Neutrophil (primary cell): ENCODE measurements at regions not wholly inside any gene's neighbourhood (a gene's known extent, or its start where the extent isn't known, plus 50 kb on each side); places are given as distances from the start of the nearest gene placed in this dataset.

ENCODE experiments used
- H3K27ac ChIP-seq: fragments of 200-600 bp; sonication (generic); 2 replicates; pipeline ENCODE4 v1.5.1; 2016; ENCODE audit warnings: mild to moderate bottlenecking, moderate library complexity
- H3K27me3 ChIP-seq: fragments of 200-600 bp; sonication (generic); 2 replicates; pipeline ENCODE4 v1.6.0; 2016; ENCODE audit warnings: mild to moderate bottlenecking
- H3K36me3 ChIP-seq: fragments of 200-600 bp; sonication (generic); 2 replicates; pipeline ENCODE4 v1.5.1; 2017
- H3K4me1 ChIP-seq, 2 experiments: fragments of 200-600 bp in 1 of 2; sonication (generic) in 1 of 2; 1 replicate in 1 of 2; 2 replicates in 1 of 2; pipeline versions ENCODE4 v1.5.1 to v1.6.1; 2013 to 2016; ENCODE audit warnings: low read depth in 1 of 2, low read length in 1 of 2, mild to moderate bottlenecking in 1 of 2, moderate library complexity in 1 of 2; ENCODE audit not compliant: control insufficient read depth in 1 of 2, insufficient read depth in 1 of 2
- H3K4me3 ChIP-seq, 2 experiments: fragments of 200-600 bp in 1 of 2; sonication (generic) in 1 of 2; 1 replicate in 1 of 2; 2 replicates in 1 of 2; pipeline ENCODE4 v1.5.1; 2013 to 2016; ENCODE audit warnings: low read depth in 1 of 2, low read length in 1 of 2, mild to moderate bottlenecking in 1 of 2, moderate library complexity in 1 of 2
- H3K9me3 ChIP-seq: fragments of 200-600 bp; sonication (generic); 2 replicates; pipeline ENCODE4 v1.5.1; 2016
- TF ChIP-seq, protein P1 (sequence below): fragments of 200-600 bp; sonication (generic); IDR thresholded peaks from 2 replicates; pipeline ENCODE4 v1.5.1; 2016; ENCODE audit warnings: antibody characterized with exemption

DNA sequence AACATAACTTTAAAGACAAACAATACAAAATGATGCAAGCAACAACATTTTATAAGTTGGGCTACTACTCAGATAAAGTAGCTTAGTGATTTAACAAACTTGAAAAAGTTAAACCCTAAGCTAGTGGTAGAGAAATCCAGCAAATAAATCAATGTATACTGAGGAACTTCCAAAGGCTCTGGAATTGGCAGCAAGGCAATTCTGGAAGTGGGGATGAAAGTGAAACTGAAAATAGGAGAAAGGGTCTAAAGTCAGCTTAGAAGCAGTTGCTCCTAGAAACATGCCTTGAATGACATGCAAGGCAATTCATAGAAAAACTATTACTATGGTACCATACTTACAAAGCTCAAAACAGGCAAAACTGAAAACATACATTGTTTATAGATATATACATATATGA lies 90.0 kb upstream of the CAMK1G start:
- Histone ChIP-seq H3K4me1 (no peaks in the 10 kb centered on the region), H3K36me3 (no peaks in the 10 kb centered on the region), H3K9me3 (no peaks in the 10 kb centered on the region), H3K27me3 (no peaks in the 10 kb centered on the region), H3K4me3 (no peak overlapping the region), H3K27ac (no peak overlapping the region)
- TF ChIP-seq, protein P1, sequence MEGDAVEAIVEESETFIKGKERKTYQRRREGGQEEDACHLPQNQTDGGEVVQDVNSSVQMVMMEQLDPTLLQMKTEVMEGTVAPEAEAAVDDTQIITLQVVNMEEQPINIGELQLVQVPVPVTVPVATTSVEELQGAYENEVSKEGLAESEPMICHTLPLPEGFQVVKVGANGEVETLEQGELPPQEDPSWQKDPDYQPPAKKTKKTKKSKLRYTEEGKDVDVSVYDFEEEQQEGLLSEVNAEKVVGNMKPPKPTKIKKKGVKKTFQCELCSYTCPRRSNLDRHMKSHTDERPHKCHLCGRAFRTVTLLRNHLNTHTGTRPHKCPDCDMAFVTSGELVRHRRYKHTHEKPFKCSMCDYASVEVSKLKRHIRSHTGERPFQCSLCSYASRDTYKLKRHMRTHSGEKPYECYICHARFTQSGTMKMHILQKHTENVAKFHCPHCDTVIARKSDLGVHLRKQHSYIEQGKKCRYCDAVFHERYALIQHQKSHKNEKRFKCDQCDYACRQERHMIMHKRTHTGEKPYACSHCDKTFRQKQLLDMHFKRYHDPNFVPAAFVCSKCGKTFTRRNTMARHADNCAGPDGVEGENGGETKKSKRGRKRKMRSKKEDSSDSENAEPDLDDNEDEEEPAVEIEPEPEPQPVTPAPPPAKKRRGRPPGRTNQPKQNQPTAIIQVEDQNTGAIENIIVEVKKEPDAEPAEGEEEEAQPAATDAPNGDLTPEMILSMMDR = no peak

DNA sequence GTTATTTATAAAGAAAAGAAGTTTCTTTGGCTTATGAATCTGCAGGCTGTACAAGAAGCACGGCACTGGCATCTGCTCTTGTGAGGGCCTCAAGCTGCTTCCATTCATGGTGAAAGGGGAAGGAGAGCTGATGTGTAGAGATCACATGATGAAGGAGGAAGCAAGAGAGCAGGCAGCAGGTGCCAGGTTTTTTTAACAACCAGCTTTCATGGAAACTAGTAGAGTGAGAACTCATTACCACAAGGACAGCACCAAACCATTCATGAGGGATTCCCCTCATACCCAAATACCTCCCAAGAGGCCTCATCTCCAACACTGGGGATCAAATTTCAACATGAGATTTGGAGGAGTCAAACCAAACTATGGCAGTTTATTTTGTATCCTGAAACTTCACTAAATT lies 85.8 kb upstream of the CAMK1G start:
- no peak overlapping the region for H3K27ac ChIP-seq
- no peaks in the 10 kb centered on the region for H3K36me3 ChIP-seq
- no peaks in the 10 kb centered on the region for H3K27me3 ChIP-seq
- H3K4me3 ChIP-seq = no peak overlapping the region
- H3K9me3 ChIP-seq = peaks cover 4% of the 10 kb centered on the region
- TF ChIP-seq, protein P1 = no peak
- no peaks in the 10 kb centered on the region for H3K4me1 ChIP-seq

DNA sequence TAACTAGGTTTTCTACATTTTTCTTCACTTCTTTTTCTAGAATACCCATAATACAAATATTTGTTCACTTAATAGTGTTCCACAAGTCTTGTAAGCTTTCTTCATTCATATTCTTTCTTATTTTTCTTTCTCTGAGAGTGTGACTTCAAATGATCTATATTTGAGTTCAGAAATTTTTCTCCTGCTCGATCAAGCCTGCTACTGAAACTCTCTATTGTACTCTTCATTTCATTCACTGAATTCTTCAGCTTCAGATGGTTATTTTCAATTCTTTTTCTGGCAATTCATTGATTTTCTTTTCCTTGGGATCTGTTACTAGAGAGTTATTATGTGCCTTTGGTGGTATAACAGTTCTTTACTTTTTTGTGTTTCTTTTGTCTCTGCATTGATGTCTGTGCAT lies 82.5 kb upstream of the CAMK1G start:
- no peaks in the 10 kb centered on the region for H3K4me1 ChIP-seq
- H3K9me3 ChIP-seq = peaks cover 4% of the 10 kb centered on the region
- no peaks in the 10 kb centered on the region for H3K27me3 ChIP-seq
- no peaks in the 10 kb centered on the region for H3K36me3 ChIP-seq
- H3K27ac ChIP-seq = no peak overlapping the region
- TF ChIP-seq, protein P1 = no peak
- no peak overlapping the region for H3K4me3 ChIP-seq

DNA sequence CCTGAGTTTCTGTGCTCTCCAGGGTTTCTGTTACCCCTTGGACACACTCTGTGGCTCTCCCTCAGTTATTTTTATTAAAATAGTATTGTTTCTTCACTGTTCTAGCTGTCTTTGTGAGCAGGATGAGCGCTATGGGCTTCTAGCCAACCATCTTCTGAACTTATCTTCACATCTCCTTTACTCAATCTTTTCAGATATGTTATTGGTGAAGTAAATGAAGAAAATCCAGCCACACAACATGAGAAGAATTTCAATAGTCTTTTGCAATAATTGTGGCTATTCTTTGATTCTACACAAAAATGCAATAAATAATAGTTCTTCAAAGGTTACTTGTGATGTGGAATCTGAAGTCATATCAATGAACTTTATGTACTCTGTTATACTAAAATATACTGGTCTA lies 80.3 kb upstream of the CAMK1G start:
- no peaks in the 10 kb centered on the region for H3K27me3 ChIP-seq
- TF ChIP-seq, protein P1 = no peak
- H3K36me3 ChIP-seq = no peaks in the 10 kb centered on the region
- no peak overlapping the region for H3K4me3 ChIP-seq
- H3K27ac ChIP-seq = no peak overlapping the region
- no peaks in the 10 kb centered on the region for H3K4me1 ChIP-seq
- H3K9me3 ChIP-seq = peaks cover 4% of the 10 kb centered on the region

DNA sequence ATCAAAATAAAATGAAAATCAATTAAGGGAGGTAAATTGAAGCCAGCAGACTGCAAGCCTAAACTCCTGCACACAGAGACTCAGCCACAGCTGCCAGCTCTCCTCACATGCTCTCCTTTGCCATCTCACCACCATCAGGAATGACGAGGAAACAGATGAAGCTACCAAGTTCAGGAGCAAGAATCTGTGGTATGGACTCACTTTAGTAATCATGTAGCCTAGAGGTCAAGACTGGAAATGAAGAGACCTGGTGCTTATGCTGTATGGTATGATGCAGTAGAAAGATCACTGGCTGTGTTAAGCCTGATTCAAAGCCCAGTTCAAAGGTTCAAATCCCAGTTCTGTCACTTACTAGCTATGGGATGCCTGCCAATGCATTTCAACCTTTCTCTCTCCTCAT lies 78.9 kb upstream of the CAMK1G start:
- Histone ChIP-seq H3K4me3 (no peak overlapping the region), H3K4me1 (no peaks in the 10 kb centered on the region), H3K27me3 (no peaks in the 10 kb centered on the region), H3K9me3 (peaks cover 4% of the 10 kb centered on the region), H3K36me3 (no peaks in the 10 kb centered on the region), H3K27ac (no peak overlapping the region)
- TF ChIP-seq, protein P1 = no peak

DNA sequence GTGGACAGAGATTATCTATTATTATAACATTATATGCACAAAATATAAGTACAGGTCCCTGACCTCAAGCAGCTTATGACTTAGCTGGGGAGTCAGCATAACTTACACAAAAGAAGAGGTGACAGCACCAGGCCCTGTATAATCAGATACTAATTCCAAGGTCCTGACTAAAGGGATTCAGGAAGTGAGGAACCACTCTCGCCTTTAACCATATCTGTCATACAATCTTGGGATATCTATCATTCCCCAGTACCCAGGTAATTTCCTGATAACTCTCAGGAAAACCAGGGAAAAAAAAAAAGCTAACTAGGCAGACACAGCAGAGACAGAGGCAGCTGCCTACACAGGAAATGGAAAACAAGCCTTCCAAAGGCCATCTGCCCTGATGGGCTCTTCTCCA lies 78.5 kb upstream of the CAMK1G start:
- TF ChIP-seq, protein P1 = no peak
- H3K36me3 ChIP-seq = no peaks in the 10 kb centered on the region
- no peaks in the 10 kb centered on the region for H3K27me3 ChIP-seq
- H3K4me1 ChIP-seq = no peaks in the 10 kb centered on the region
- no peak overlapping the region for H3K4me3 ChIP-seq
- H3K9me3 ChIP-seq = peaks cover 4% of the 10 kb centered on the region
- no peak overlapping the region for H3K27ac ChIP-seq
